HG02885 (cell line): ENCODE measurements at regions not wholly inside any gene's neighbourhood (a gene's known extent, or its start where the extent isn't known, plus 50 kb on each side); places are given as distances from the start of the nearest gene placed in this dataset.
"Not testable (repeated sequence)": the region's sequence is repeated elsewhere in the genome, so short reads cannot be mapped to it uniquely, and the experiment has no call there.

Experiments used
- ATAC-seq: cut with Tn5 transposase; IDR thresholded peaks from one replicate; pipeline ENCODE4 v1.9.1; 2021; ENCODE audit warnings: mild to moderate bottlenecking; ENCODE audit not compliant: unreplicated experiment, poor library complexity

- no peak for ATAC-seq
These were observed 110.5 kb upstream of the IGFBP7 start for GRCh38 chr4:57220734-57221133.

DNA sequence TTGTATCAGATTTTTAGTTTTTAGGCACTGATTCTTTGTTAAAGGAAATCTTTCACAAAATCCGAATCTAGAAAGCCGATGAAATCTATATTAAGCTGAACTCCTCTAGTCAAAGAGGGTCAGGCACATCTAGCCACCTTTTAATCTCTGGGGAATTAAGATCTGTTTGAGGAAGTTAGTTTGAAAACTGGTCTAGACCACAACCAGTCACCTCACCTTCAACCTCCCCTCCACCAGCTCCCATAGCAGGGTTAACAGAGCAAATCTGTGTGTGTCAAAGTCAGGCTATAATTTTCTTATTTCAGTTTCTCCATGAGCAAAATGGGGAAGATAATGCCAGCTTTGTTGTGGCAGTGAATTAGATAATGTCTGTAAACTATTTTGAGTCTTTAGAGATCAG, 110.0 kb upstream of the IGFBP7 start:
- no peak for ATAC-seq

DNA sequence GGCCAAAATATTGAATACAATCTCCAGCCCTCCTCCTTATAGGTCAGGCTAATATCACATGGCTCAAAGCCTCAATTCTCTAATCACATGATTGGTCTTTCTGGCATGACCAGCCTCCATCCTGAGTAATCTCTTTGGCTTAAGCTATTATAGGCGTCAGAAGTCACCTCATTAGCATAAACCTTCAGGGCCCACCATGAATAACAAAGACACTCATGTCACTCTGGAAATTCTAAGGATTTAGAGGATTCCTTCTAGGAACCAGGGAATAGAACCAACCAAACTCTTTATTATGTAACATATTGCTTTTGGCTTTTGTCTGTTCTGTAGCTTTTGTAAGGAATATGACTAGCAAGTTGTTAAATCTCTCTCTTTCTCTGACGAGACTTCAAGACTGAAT, 109.2 kb upstream of the IGFBP7 start:
- no peak for ATAC-seq

GRCh38 chr4:57214654-57215411, 104.6 kb upstream of the IGFBP7 start:
- no peak for ATAC-seq

- no peak for ATAC-seq
These were observed 100.9 kb upstream of the IGFBP7 start for GRCh38 chr4:57211131-57211530.

DNA sequence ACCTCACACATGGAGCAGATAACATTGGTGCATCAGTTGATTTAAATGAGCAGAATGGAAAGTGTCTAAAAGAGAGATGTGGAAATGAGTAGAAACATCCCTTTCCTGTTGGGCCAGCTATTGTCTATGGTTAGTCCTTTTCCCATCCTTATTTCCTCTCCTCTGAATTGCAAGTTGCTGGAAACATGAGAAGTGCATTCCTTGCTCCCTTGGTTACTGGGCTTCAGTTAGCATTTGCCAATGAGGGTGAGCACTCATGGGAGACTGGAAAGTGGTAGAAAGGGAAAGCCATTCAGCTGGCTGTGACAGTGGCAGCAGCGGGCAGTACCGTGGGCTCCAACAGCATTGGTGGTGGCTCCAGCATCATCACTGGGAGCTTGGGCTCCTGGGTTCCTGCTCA, 96.0 kb upstream of the IGFBP7 start:
- ATAC-seq, result no peak

- ATAC-seq, result no peak
These were observed 95.4 kb upstream of the IGFBP7 start for GRCh38 chr4:57205580-57205979.

GRCh38 chr4:57200799-57201327, 90.7 kb upstream of the IGFBP7 start:
- ATAC-seq, result no peak

GRCh38 chr4:57199267-57199666, 89.1 kb upstream of the IGFBP7 start:
- no peak for ATAC-seq

GRCh38 chr4:57195622-57196021, 85.4 kb upstream of the IGFBP7 start:
- no peak for ATAC-seq

- no peak for ATAC-seq
These were observed 84.0 kb upstream of the IGFBP7 start for GRCh38 chr4:57194068-57194611.

GRCh38 chr4:57193209-57193810, 83.1 kb upstream of the IGFBP7 start:
- ATAC-seq, result no peak

GRCh38 chr4:57191523-57192034, 81.4 kb upstream of the IGFBP7 start:
- no peak for ATAC-seq

- peak; percentile 77 for ATAC-seq
These were observed 80.7 kb upstream of the IGFBP7 start for GRCh38 chr4:57190601-57191481.

GRCh38 chr4:57187246-57187645, 77.1 kb upstream of the IGFBP7 start:
- ATAC-seq, result no peak

- no peak for ATAC-seq
These were observed 74.3 kb upstream of the IGFBP7 start for GRCh38 chr4:57184378-57185029.

DNA sequence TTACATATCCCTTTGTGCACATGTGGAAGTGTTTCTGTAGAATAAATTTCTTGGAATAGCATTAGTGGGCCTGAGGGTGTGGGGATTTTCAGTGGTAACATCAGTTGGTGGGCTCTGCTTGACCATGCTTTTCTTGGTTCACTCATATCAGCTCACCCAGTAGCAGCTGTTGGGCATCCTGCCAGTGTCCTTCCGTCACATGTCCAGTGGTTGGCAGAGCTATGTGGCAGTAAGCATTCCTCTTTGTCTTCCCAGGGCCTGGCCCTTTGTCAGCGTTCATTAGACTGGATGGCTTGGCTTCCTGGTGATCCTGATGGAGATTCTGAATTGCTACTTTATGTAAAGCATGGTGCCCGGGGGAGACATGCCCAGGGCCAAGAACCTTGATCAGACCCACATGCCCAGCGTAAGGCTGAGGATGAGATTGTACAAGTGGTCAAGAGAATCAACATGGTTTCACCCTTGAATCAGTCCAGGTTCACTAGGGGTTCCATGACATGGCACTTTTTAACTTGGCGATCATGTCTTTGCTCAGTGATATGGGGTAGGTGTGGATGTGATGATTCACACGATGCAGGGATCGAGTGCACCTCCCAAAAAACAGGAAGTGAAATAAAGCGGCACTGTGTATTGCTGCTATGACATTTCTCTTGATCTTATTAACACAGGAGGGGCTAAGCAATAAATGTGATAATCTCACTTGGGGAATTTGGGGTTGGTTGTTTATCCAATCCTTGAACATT, 72.1 kb upstream of the IGFBP7 start:
- ATAC-seq, result no peak

- ATAC-seq, result not testable (repeated sequence)
These were observed 63.0 kb upstream of the IGFBP7 start for GRCh38 chr4:57173136-57173535.

GRCh38 chr4:57172065-57172464, 61.9 kb upstream of the IGFBP7 start:
- ATAC-seq, result no peak
